ENCODE measurements at regions not wholly inside any gene's neighbourhood (a gene's known extent, or its start where the extent isn't known, plus 50 kb on each side); places are given as distances from the start of the nearest gene placed in this dataset.
"Not testable (repeated sequence)": the region's sequence is repeated elsewhere in the genome, so short reads cannot be mapped to it uniquely, and the experiment has no call there.

DNA sequence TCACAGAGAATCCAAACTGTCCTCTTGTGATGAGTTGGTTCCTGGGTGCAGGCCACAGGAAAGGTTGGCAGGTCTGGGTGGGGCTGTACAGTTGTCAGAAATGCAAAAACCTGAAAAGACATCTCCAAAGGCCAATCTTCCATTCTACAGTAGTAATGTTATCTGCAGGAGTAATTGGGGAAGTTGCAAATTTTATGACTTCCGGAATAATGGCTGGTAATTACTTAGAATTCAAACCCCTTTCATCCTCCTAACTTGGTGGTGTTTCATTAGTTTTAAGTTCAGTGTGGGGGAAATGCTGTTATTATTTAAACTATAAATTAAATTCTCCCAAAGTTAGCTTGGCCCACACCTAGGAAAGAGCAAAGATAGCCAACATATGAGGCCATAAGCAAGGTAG lies 64.7 kb upstream of the FAT3 start:
- Histone ChIP-seq H3K27me3 (no peaks in the 10 kb centered on the region), H3K27ac (no peak overlapping the region), H3K4me1 (no peaks in the 10 kb centered on the region), H3K36me3 (no peaks in the 10 kb centered on the region), H3K9me3 (no peaks in the 10 kb centered on the region), H3K4me3 (no peak overlapping the region)
- no peak for TF ChIP-seq POLR2AphosphoS5 (IDR thresholded peaks at IDR 0.05)
- TF ChIP-seq, protein P1, sequence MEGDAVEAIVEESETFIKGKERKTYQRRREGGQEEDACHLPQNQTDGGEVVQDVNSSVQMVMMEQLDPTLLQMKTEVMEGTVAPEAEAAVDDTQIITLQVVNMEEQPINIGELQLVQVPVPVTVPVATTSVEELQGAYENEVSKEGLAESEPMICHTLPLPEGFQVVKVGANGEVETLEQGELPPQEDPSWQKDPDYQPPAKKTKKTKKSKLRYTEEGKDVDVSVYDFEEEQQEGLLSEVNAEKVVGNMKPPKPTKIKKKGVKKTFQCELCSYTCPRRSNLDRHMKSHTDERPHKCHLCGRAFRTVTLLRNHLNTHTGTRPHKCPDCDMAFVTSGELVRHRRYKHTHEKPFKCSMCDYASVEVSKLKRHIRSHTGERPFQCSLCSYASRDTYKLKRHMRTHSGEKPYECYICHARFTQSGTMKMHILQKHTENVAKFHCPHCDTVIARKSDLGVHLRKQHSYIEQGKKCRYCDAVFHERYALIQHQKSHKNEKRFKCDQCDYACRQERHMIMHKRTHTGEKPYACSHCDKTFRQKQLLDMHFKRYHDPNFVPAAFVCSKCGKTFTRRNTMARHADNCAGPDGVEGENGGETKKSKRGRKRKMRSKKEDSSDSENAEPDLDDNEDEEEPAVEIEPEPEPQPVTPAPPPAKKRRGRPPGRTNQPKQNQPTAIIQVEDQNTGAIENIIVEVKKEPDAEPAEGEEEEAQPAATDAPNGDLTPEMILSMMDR (IDR thresholded peaks at IDR 0.05) = no peak
- no peak for TF ChIP-seq POLR2A (IDR thresholded peaks at IDR 0.05)
- no peak for TF ChIP-seq EP300 (IDR thresholded peaks at IDR 0.05)
- 92% methylated on average over 1 of the region's 1 CpG; no CpG with 5 or more reads in 1 of the 2 donors for WGBS, 2 donors (ENCODE audit: low coverage in 1 of 2)
- ATAC-seq = no peak

DNA sequence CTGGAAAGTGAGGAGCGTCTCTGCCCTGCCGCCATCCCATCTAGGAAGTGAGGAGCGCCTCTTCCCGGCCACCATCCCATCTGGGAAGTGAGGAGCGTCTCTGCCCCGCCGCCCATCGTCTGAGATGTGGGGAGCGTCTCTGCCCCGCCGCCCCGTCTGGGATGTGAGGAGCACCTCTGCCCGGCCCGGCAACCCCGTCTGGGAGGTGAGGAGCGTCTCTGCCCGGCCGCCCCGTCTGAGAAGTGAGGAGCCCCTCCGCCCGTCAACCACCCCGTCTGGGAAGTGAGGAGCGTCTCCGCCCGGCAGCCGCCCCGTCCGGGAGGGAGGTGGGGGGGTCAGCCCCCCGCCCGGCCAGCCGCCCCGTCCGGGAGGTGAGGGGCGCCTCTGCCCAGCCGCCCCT lies 67.2 kb upstream of the FAT3 start:
- H3K9me3 ChIP-seq, H3K27ac ChIP-seq, H3K27me3 ChIP-seq, H3K36me3 ChIP-seq, H3K4me3 ChIP-seq, H3K4me1 ChIP-seq, ATAC-seq: not testable (repeated sequence)
- no CpG with 5 or more reads among the region's 35 CpGs for WGBS, 2 donors (ENCODE audit: low coverage in 1 of 2)

DNA sequence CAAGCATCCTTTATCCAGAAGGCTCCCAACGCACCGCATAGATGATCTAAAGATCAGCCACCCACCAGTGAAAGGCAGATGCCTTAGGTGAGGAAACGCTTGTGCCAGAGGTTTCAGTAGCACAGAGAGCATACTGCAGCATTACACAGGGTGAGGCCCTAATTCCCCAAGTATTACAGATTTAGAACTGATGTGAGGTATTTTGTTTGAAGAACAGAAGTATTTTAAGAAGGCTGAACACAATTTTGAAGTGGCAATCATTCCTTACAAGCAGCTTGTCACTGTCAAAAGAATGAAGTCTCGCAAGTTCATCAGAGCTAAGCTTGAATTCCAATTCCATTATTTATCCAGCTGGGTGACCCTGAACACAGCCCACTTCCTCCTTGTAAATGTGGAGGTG lies 70.0 kb upstream of the FAT3 start:
- 90 to 92% methylated on average over 1 to 4 of the region's 4 CpGs for WGBS, 2 donors (ENCODE audit: low coverage in 1 of 2)
- H3K4me1 ChIP-seq = no peaks in the 10 kb centered on the region
- H3K36me3 ChIP-seq = no peaks in the 10 kb centered on the region

DNA sequence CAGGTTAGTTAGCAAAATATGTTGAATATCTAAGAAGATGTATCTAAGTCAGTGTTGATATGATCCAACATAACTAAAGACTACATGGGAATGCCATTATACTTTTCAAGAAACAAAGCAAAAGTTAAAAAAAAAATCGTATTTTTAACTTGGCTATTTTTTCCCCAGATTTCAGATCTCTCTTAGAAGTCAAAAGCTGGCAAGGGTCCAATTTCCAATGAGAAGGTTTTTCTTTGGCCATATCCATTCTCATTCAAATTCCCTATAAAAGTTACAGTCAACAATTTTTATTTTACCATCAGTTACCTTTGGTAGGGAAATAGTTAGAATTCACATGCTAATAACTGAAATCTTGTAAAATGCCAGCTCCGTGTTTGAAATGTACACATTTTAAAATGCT lies 70.5 kb upstream of the FAT3 start:
- TF ChIP-seq EP300 (IDR thresholded peaks at IDR 0.05) = no peak
- no peak for TF ChIP-seq POLR2A (IDR thresholded peaks at IDR 0.05)
- no peak for TF ChIP-seq POLR2AphosphoS5 (IDR thresholded peaks at IDR 0.05)
- TF ChIP-seq, protein P1 (IDR thresholded peaks at IDR 0.05) = no peak
- no peak for ATAC-seq
- no peak overlapping the region for H3K27ac ChIP-seq
- H3K4me1 ChIP-seq = no peaks in the 10 kb centered on the region
- H3K4me3 ChIP-seq = no peak overlapping the region
- H3K36me3 ChIP-seq = no peaks in the 10 kb centered on the region
- 60 to 73% methylated on average over 2 of the region's 2 CpGs for WGBS, 2 donors (ENCODE audit: low coverage in 1 of 2)
- no peaks in the 10 kb centered on the region for H3K9me3 ChIP-seq
- no peaks in the 10 kb centered on the region for H3K27me3 ChIP-seq

More for the DNA sequence above, 70.0 kb upstream of the FAT3 start:
- no peak overlapping the region for H3K4me3 ChIP-seq
- H3K27ac ChIP-seq = no peak overlapping the region
- no peaks in the 10 kb centered on the region for H3K27me3 ChIP-seq
- no peak for ATAC-seq
- no peak for TF ChIP-seq POLR2AphosphoS5 (IDR thresholded peaks at IDR 0.05)
- no peak for TF ChIP-seq POLR2A (IDR thresholded peaks at IDR 0.05)
- no peak for TF ChIP-seq EP300 (IDR thresholded peaks at IDR 0.05)
- H3K9me3 ChIP-seq = no peaks in the 10 kb centered on the region

DNA sequence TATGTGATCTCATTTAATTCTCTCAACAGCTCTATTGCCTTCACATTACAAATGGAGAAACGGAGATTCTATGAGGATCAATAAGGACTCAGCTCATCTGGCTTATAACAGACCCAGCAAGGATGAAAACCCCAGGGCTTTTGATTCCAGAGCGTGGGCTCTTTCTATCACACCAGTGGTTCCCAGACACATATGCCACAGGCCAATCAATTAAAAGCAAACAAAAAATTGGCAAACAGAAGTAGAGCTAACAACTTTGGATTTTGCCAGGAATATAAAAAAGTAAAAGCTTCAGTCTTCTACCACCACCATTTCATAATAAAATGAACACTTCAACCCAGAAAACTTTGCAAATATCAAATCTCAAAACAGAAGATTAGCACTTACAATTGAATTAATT lies 71.1 kb upstream of the FAT3 start:
- H3K4me1 ChIP-seq = no peaks in the 10 kb centered on the region
- no peak for ATAC-seq
- H3K9me3 ChIP-seq = no peaks in the 10 kb centered on the region
- WGBS, 2 donors (ENCODE audit: low coverage in 1 of 2) = 88 to 100% methylated on average over 2 of the region's 2 CpGs
- H3K4me3 ChIP-seq = no peak overlapping the region
- H3K36me3 ChIP-seq = no peaks in the 10 kb centered on the region
- no peak overlapping the region for H3K27ac ChIP-seq
- no peaks in the 10 kb centered on the region for H3K27me3 ChIP-seq
- TF ChIP-seq, protein P1 (IDR thresholded peaks at IDR 0.05) = no peak
- TF ChIP-seq EP300 (IDR thresholded peaks at IDR 0.05) (no peak), POLR2AphosphoS5 (IDR thresholded peaks at IDR 0.05) (no peak), POLR2A (IDR thresholded peaks at IDR 0.05) (no peak)

DNA sequence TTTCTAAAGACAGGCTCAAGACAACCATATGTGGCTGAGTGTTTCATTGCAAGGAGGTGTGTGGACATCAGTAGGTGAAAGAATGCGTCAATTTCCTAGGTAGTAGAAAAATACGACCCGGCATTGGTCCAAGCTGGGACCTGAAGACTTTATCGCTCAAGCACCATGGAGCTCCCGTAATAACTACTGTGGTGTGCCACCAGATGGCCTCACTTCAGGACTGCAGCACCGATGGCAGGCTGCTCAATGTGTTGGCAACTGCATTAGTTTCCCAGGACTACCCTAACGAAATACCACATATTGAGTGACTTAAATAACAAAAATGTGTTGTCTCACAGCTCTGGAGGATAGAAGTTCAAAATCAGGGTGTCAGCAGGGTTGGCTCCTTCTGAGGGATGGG lies 72.4 kb upstream of the FAT3 start:
- no peak for ATAC-seq
- H3K4me3 ChIP-seq = no peak overlapping the region
- H3K27ac ChIP-seq = no peak overlapping the region
- no peaks in the 10 kb centered on the region for H3K27me3 ChIP-seq
- no peaks in the 10 kb centered on the region for H3K9me3 ChIP-seq
- WGBS, 2 donors (ENCODE audit: low coverage in 1 of 2) = 70 to 79% methylated on average over 7 of the region's 7 CpGs
- no peaks in the 10 kb centered on the region for H3K36me3 ChIP-seq
- no peaks in the 10 kb centered on the region for H3K4me1 ChIP-seq
- TF ChIP-seq EP300 (IDR thresholded peaks at IDR 0.05) (no peak), POLR2A (IDR thresholded peaks at IDR 0.05) (no peak), POLR2AphosphoS5 (IDR thresholded peaks at IDR 0.05) (no peak)
- TF ChIP-seq, protein P1 (IDR thresholded peaks at IDR 0.05) = no peak
